ENCODE measurements at regions not wholly inside any gene's neighbourhood (a gene's known extent, or its start where the extent isn't known, plus 50 kb on each side); places are given as distances from the start of the nearest gene placed in this dataset.

- Histone ChIP-seq H3K27me3 (ENCODE audit: control insufficient read depth in 1 of 2, insufficient read depth in 2 of 2, low read length in 2 of 2) (no peaks in the 10 kb centered on the region), H3K9me3 (ENCODE audit: control insufficient read depth in 1 of 2, low read length in 2 of 2) (no peaks in the 10 kb centered on the region), H3K9ac (ENCODE audit: low read depth in 1 of 2, low read length in 2 of 2) (no peak overlapping the region), H3K36me3 (ENCODE audit: control insufficient read depth in 1 of 2, insufficient read depth in 2 of 2, low read length in 2 of 2) (no peaks in the 10 kb centered on the region), H3K4me1 (ENCODE audit: control insufficient read depth in 1 of 2, insufficient read depth in 2 of 2, low read length in 2 of 2) (no peaks in the 10 kb centered on the region), H3K4me3 (ENCODE audit: low read depth in 1 of 2, low read length in 2 of 2) (no peak overlapping the region), H3K27ac (ENCODE audit: low read depth, low read length) (no peak overlapping the region)
Observed at GRCh38 chr4:61067381-61067780, 132.7 kb upstream of the ADGRL3 start.

DNA sequence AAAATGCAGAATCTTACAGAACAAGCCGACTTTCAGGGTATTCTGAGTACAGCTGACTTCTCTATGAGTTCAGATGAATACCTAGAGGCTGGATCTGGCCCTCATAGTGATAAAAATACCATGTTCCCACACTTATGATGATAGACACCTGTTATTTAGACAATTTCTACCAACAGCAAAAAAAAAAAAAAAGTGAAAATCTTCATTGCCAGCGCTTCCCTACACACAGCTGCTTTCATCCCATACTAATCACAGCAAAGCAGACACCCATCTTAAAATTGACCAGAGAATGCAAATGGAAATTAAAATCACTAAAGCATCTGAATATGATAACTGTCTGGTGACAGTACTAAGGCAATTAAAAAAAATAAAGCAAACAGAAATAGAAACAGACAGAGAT lies 132.1 kb upstream of the ADGRL3 start:
- no peaks in the 10 kb centered on the region for H3K27me3 ChIP-seq (ENCODE audit: control insufficient read depth in 1 of 2, insufficient read depth in 2 of 2, low read length in 2 of 2)
- H3K4me1 ChIP-seq (ENCODE audit: control insufficient read depth in 1 of 2, insufficient read depth in 2 of 2, low read length in 2 of 2) = no peaks in the 10 kb centered on the region
- H3K36me3 ChIP-seq (ENCODE audit: control insufficient read depth in 1 of 2, insufficient read depth in 2 of 2, low read length in 2 of 2) = no peaks in the 10 kb centered on the region

DNA sequence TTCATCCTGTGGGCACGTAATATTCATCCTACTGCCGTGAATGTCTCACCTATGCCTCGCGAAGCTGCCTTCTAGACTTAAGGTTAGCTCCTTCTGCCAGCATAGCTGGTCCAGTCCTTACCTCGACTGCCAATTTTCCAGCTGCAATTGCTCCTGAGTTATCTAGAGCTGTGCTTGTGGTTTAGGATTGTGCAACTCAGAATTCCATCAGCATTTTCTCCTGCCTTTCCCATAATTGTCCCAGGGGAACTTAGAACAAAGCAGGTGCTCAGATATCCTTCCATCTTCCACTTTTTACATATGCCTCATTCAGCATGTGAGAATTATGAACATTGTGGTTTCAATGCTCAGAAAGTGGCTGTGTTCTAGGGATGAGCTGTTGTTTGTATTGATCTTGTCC lies 131.4 kb upstream of the ADGRL3 start:
- H3K27ac ChIP-seq (ENCODE audit: low read depth, low read length) = no peak overlapping the region
- H3K9ac ChIP-seq (ENCODE audit: low read depth in 1 of 2, low read length in 2 of 2) = no peak overlapping the region
- no peaks in the 10 kb centered on the region for H3K4me1 ChIP-seq (ENCODE audit: control insufficient read depth in 1 of 2, insufficient read depth in 2 of 2, low read length in 2 of 2)
- no peaks in the 10 kb centered on the region for H3K36me3 ChIP-seq (ENCODE audit: control insufficient read depth in 1 of 2, insufficient read depth in 2 of 2, low read length in 2 of 2)
- H3K27me3 ChIP-seq (ENCODE audit: control insufficient read depth in 1 of 2, insufficient read depth in 2 of 2, low read length in 2 of 2) = no peaks in the 10 kb centered on the region
- H3K9me3 ChIP-seq (ENCODE audit: control insufficient read depth in 1 of 2, low read length in 2 of 2) = no peaks in the 10 kb centered on the region
- H3K4me3 ChIP-seq (ENCODE audit: low read depth in 1 of 2, low read length in 2 of 2) = no peak overlapping the region

More for the DNA sequence above, 132.1 kb upstream of the ADGRL3 start:
- Histone ChIP-seq H3K9ac (ENCODE audit: low read depth in 1 of 2, low read length in 2 of 2) (no peak overlapping the region), H3K4me3 (ENCODE audit: low read depth in 1 of 2, low read length in 2 of 2) (no peak overlapping the region), H3K9me3 (ENCODE audit: control insufficient read depth in 1 of 2, low read length in 2 of 2) (no peaks in the 10 kb centered on the region), H3K27ac (ENCODE audit: low read depth, low read length) (no peak overlapping the region)

GRCh38 chr4:61070269-61070668 lies 129.9 kb upstream of the ADGRL3 start:
- no peaks in the 10 kb centered on the region for H3K36me3 ChIP-seq (ENCODE audit: control insufficient read depth in 1 of 2, insufficient read depth in 2 of 2, low read length in 2 of 2)
- no peaks in the 10 kb centered on the region for H3K9me3 ChIP-seq (ENCODE audit: control insufficient read depth in 1 of 2, low read length in 2 of 2)
- no peak overlapping the region for H3K4me3 ChIP-seq (ENCODE audit: low read depth in 1 of 2, low read length in 2 of 2)
- H3K4me1 ChIP-seq (ENCODE audit: control insufficient read depth in 1 of 2, insufficient read depth in 2 of 2, low read length in 2 of 2) = no peaks in the 10 kb centered on the region
- H3K9ac ChIP-seq (ENCODE audit: low read depth in 1 of 2, low read length in 2 of 2) = no peak overlapping the region
- no peak overlapping the region for H3K27ac ChIP-seq (ENCODE audit: low read depth, low read length)
- H3K27me3 ChIP-seq (ENCODE audit: control insufficient read depth in 1 of 2, insufficient read depth in 2 of 2, low read length in 2 of 2) = no peaks in the 10 kb centered on the region

GRCh38 chr4:61079427-61079826 lies 120.7 kb upstream of the ADGRL3 start:
- Histone ChIP-seq H3K27ac (ENCODE audit: low read depth, low read length) (no peak overlapping the region), H3K4me3 (ENCODE audit: low read depth in 1 of 2, low read length in 2 of 2) (no peak overlapping the region), H3K27me3 (ENCODE audit: control insufficient read depth in 1 of 2, insufficient read depth in 2 of 2, low read length in 2 of 2) (no peaks in the 10 kb centered on the region), H3K9ac (ENCODE audit: low read depth in 1 of 2, low read length in 2 of 2) (no peak overlapping the region), H3K9me3 (ENCODE audit: control insufficient read depth in 1 of 2, low read length in 2 of 2) (no peaks in the 10 kb centered on the region), H3K4me1 (ENCODE audit: control insufficient read depth in 1 of 2, insufficient read depth in 2 of 2, low read length in 2 of 2) (no peaks in the 10 kb centered on the region), H3K36me3 (ENCODE audit: control insufficient read depth in 1 of 2, insufficient read depth in 2 of 2, low read length in 2 of 2) (no peaks in the 10 kb centered on the region)

DNA sequence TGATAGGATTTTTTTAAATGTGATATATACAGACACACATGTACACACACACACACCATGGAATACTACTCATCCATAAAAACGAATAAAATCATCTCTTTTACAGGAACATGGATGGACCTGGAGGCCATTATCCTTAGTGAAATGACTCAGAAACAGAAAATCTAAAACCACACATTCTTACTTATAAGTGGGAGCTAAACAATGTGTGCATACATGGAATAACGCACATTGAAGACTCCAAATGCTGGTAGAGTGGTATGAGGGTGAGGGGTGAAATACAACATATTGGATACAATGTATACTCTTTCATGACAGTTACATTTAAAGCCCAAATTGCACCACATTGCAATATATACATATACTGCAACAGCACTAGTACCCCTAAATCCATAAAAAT lies 120.2 kb upstream of the ADGRL3 start:
- no peak overlapping the region for H3K4me3 ChIP-seq (ENCODE audit: low read depth in 1 of 2, low read length in 2 of 2)
- H3K9ac ChIP-seq (ENCODE audit: low read depth in 1 of 2, low read length in 2 of 2) = no peak overlapping the region
- H3K27ac ChIP-seq (ENCODE audit: low read depth, low read length) = no peak overlapping the region
- H3K36me3 ChIP-seq (ENCODE audit: control insufficient read depth in 1 of 2, insufficient read depth in 2 of 2, low read length in 2 of 2) = no peaks in the 10 kb centered on the region
- no peaks in the 10 kb centered on the region for H3K9me3 ChIP-seq (ENCODE audit: control insufficient read depth in 1 of 2, low read length in 2 of 2)
- H3K27me3 ChIP-seq (ENCODE audit: control insufficient read depth in 1 of 2, insufficient read depth in 2 of 2, low read length in 2 of 2) = no peaks in the 10 kb centered on the region
- H3K4me1 ChIP-seq (ENCODE audit: control insufficient read depth in 1 of 2, insufficient read depth in 2 of 2, low read length in 2 of 2) = no peaks in the 10 kb centered on the region

- Histone ChIP-seq H3K4me1 (ENCODE audit: control insufficient read depth in 1 of 2, insufficient read depth in 2 of 2, low read length in 2 of 2) (no peaks in the 10 kb centered on the region), H3K4me3 (ENCODE audit: low read depth in 1 of 2, low read length in 2 of 2) (no peak overlapping the region), H3K36me3 (ENCODE audit: control insufficient read depth in 1 of 2, insufficient read depth in 2 of 2, low read length in 2 of 2) (no peaks in the 10 kb centered on the region), H3K27ac (ENCODE audit: low read depth, low read length) (no peak overlapping the region), H3K9me3 (ENCODE audit: control insufficient read depth in 1 of 2, low read length in 2 of 2) (no peaks in the 10 kb centered on the region), H3K9ac (ENCODE audit: low read depth in 1 of 2, low read length in 2 of 2) (no peak overlapping the region), H3K27me3 (ENCODE audit: control insufficient read depth in 1 of 2, insufficient read depth in 2 of 2, low read length in 2 of 2) (no peaks in the 10 kb centered on the region)
Observed at GRCh38 chr4:61085534-61085933, 114.6 kb upstream of the ADGRL3 start.

- no peaks in the 10 kb centered on the region for H3K27me3 ChIP-seq (ENCODE audit: control insufficient read depth in 1 of 2, insufficient read depth in 2 of 2, low read length in 2 of 2)
- H3K36me3 ChIP-seq (ENCODE audit: control insufficient read depth in 1 of 2, insufficient read depth in 2 of 2, low read length in 2 of 2) = no peaks in the 10 kb centered on the region
- H3K4me1 ChIP-seq (ENCODE audit: control insufficient read depth in 1 of 2, insufficient read depth in 2 of 2, low read length in 2 of 2) = no peaks in the 10 kb centered on the region
- no peak overlapping the region for H3K9ac ChIP-seq (ENCODE audit: low read depth in 1 of 2, low read length in 2 of 2)
- H3K4me3 ChIP-seq (ENCODE audit: low read depth in 1 of 2, low read length in 2 of 2) = no peak overlapping the region
- no peaks in the 10 kb centered on the region for H3K9me3 ChIP-seq (ENCODE audit: control insufficient read depth in 1 of 2, low read length in 2 of 2)
- no peak overlapping the region for H3K27ac ChIP-seq (ENCODE audit: low read depth, low read length)
Observed at GRCh38 chr4:61086357-61086756, 113.8 kb upstream of the ADGRL3 start.

GRCh38 chr4:61086979-61087378 lies 113.1 kb upstream of the ADGRL3 start:
- H3K36me3 ChIP-seq (ENCODE audit: control insufficient read depth in 1 of 2, insufficient read depth in 2 of 2, low read length in 2 of 2) = no peaks in the 10 kb centered on the region
- no peaks in the 10 kb centered on the region for H3K4me1 ChIP-seq (ENCODE audit: control insufficient read depth in 1 of 2, insufficient read depth in 2 of 2, low read length in 2 of 2)
- H3K4me3 ChIP-seq (ENCODE audit: low read depth in 1 of 2, low read length in 2 of 2) = no peak overlapping the region
- no peak overlapping the region for H3K9ac ChIP-seq (ENCODE audit: low read depth in 1 of 2, low read length in 2 of 2)
- no peaks in the 10 kb centered on the region for H3K27me3 ChIP-seq (ENCODE audit: control insufficient read depth in 1 of 2, insufficient read depth in 2 of 2, low read length in 2 of 2)
- no peaks in the 10 kb centered on the region for H3K9me3 ChIP-seq (ENCODE audit: control insufficient read depth in 1 of 2, low read length in 2 of 2)
- no peak overlapping the region for H3K27ac ChIP-seq (ENCODE audit: low read depth, low read length)

DNA sequence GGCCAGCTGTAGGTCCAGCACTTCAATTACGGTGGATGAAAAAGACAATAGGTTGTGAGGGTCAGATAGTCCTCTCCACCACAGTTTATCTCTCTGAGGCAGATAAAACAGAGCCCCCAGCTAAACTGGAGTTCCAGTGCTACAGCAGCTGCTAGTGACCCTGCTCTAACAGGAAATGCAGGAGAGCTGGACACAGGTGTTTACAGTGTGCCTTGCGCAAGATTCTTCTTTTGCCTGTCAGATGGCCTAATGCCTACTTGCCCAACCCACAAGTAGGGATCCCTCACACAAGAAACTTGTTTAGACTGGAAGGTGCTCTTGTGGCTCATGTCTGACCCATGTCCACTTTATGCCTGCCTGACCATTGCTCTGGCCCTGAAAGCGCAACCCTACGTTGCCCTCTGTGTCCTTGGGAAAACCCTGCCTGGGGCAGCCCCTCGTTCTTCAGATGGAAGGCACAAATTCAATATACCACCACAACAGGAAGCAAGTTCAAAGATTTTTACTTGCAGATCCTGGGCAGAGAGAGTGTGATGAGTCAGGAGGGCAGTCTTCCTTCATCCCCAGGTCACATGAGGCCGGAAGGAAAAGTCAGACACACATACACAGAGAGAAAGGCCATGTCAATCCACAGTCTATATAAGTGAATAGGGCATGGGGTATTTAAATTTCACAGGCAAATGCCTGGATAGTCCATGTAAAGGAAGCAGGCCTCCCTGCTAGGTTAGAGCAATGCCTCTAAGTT lies 105.1 kb upstream of the ADGRL3 start:
- H3K27me3 ChIP-seq (ENCODE audit: control insufficient read depth in 1 of 2, insufficient read depth in 2 of 2, low read length in 2 of 2) = no peaks in the 10 kb centered on the region
- H3K9ac ChIP-seq (ENCODE audit: low read depth in 1 of 2, low read length in 2 of 2) = no peak overlapping the region
- H3K36me3 ChIP-seq (ENCODE audit: control insufficient read depth in 1 of 2, insufficient read depth in 2 of 2, low read length in 2 of 2) = no peaks in the 10 kb centered on the region
- H3K4me3 ChIP-seq (ENCODE audit: low read depth in 1 of 2, low read length in 2 of 2) = no peak overlapping the region
- no peaks in the 10 kb centered on the region for H3K4me1 ChIP-seq (ENCODE audit: control insufficient read depth in 1 of 2, insufficient read depth in 2 of 2, low read length in 2 of 2)
- no peak overlapping the region for H3K27ac ChIP-seq (ENCODE audit: low read depth, low read length)
- no peaks in the 10 kb centered on the region for H3K9me3 ChIP-seq (ENCODE audit: control insufficient read depth in 1 of 2, low read length in 2 of 2)

GRCh38 chr4:61128682-61129081 lies 71.4 kb upstream of the ADGRL3 start:
- Histone ChIP-seq H3K9me3 (ENCODE audit: control insufficient read depth in 1 of 2, low read length in 2 of 2) (peaks cover 0 to 3% of the 10 kb centered on the region in 2 donors), H3K4me1 (ENCODE audit: control insufficient read depth in 1 of 2, insufficient read depth in 2 of 2, low read length in 2 of 2) (no peaks in the 10 kb centered on the region), H3K36me3 (ENCODE audit: control insufficient read depth in 1 of 2, insufficient read depth in 2 of 2, low read length in 2 of 2) (no peaks in the 10 kb centered on the region), H3K27me3 (ENCODE audit: control insufficient read depth in 1 of 2, insufficient read depth in 2 of 2, low read length in 2 of 2) (no peaks in the 10 kb centered on the region), H3K9ac (ENCODE audit: low read depth in 1 of 2, low read length in 2 of 2) (no peak overlapping the region), H3K27ac (ENCODE audit: low read depth, low read length) (no peak overlapping the region), H3K4me3 (ENCODE audit: low read depth in 1 of 2, low read length in 2 of 2) (no peak overlapping the region)

Data from duodenal mucosa (tissue), 2 donors.